ENCODE measurements at regions not wholly inside any gene's neighbourhood (a gene's known extent, or its start where the extent isn't known, plus 50 kb on each side); places are given as distances from the start of the nearest gene placed in this dataset.
"Not testable (repeated sequence)": the region's sequence is repeated elsewhere in the genome, so short reads cannot be mapped to it uniquely, and the experiment has no call there.

GRCh38 chr12:46711756-46712155 lies 114.0 kb downstream of the SLC38A4 start:
- no peak for DNase-seq (ENCODE audit: low read depth)

- no peak for DNase-seq (ENCODE audit: low read depth)
Observed at GRCh38 chr12:46710125-46710743, 115.6 kb downstream of the SLC38A4 start.

GRCh38 chr12:46702581-46703344 lies 123.0 kb downstream of the SLC38A4 start:
- peak; percentile 55 for DNase-seq (ENCODE audit: low read depth)

- no peak for DNase-seq (ENCODE audit: low read depth)
Observed at GRCh38 chr12:46701356-46701755, 124.4 kb downstream of the SLC38A4 start.

- DNase-seq (ENCODE audit: low read depth): no peak
Observed at GRCh38 chr12:46699986-46700385, 125.8 kb downstream of the SLC38A4 start.

GRCh38 chr12:46698003-46698402 lies 127.8 kb downstream of the SLC38A4 start:
- DNase-seq (ENCODE audit: low read depth): peak; percentile 20

- DNase-seq (ENCODE audit: low read depth): no peak
Observed at GRCh38 chr12:46693518-46693917, 132.3 kb downstream of the SLC38A4 start.

GRCh38 chr12:46693034-46693433 lies 132.8 kb downstream of the SLC38A4 start:
- DNase-seq (ENCODE audit: low read depth): no peak

- no peak for DNase-seq (ENCODE audit: low read depth)
Observed at GRCh38 chr12:46692606-46693005, 133.2 kb downstream of the SLC38A4 start.

GRCh38 chr12:46686267-46686942 lies 139.4 kb downstream of the SLC38A4 start:
- DNase-seq (ENCODE audit: low read depth): no peak

- DNase-seq (ENCODE audit: low read depth): not testable (repeated sequence)
Observed at GRCh38 chr12:46684243-46684642, 141.6 kb downstream of the SLC38A4 start.

- DNase-seq (ENCODE audit: low read depth): no peak
Observed at GRCh38 chr12:46682148-46682547, 143.6 kb downstream of the SLC38A4 start.

- no peak for DNase-seq (ENCODE audit: low read depth)
Observed at GRCh38 chr12:46680506-46680905, 145.3 kb downstream of the SLC38A4 start.

GRCh38 chr12:46679754-46680153 lies 146.0 kb downstream of the SLC38A4 start:
- no peak for DNase-seq (ENCODE audit: low read depth)

GRCh38 chr12:46678426-46678825 lies 147.4 kb downstream of the SLC38A4 start:
- DNase-seq (ENCODE audit: low read depth): no peak

GRCh38 chr12:46677749-46678148 lies 148.0 kb downstream of the SLC38A4 start:
- DNase-seq (ENCODE audit: low read depth): peak; percentile 53

- DNase-seq (ENCODE audit: low read depth): no peak
Observed at GRCh38 chr12:46676797-46677520, 148.8 kb downstream of the SLC38A4 start.

- DNase-seq (ENCODE audit: low read depth): no peak
Observed at GRCh38 chr12:46676396-46676795, 149.4 kb downstream of the SLC38A4 start.

- DNase-seq (ENCODE audit: low read depth): peak; percentile 45
Observed at GRCh38 chr12:46675736-46676135, 150.1 kb downstream of the SLC38A4 start.

GRCh38 chr12:46674800-46675199 lies 151.0 kb downstream of the SLC38A4 start:
- no peak for DNase-seq (ENCODE audit: low read depth)

GRCh38 chr12:46674129-46674528 lies 151.7 kb downstream of the SLC38A4 start:
- DNase-seq (ENCODE audit: low read depth): no peak

- DNase-seq (ENCODE audit: low read depth): no peak
Observed at GRCh38 chr12:46671102-46671501, 154.7 kb downstream of the SLC38A4 start.

Data from RPMI7951 (cell line).